PC-3 (cell line): ENCODE measurements at regions not wholly inside any gene's neighbourhood (a gene's known extent, or its start where the extent isn't known, plus 50 kb on each side); places are given as distances from the start of the nearest gene placed in this dataset.
"Not testable (repeated sequence)": the region's sequence is repeated elsewhere in the genome, so short reads cannot be mapped to it uniquely, and the experiment has no call there.

Experiments
- ATAC-seq: fragments of 200-7000 bp; cut with Tn5 transposase; 2 replicates; pipeline ENCODE4 v1.9.1; 2020; ENCODE audit warnings: mild to moderate bottlenecking, moderate library complexity
- BruUV-seq: library from RNA; stranded (reverse); fragments of 400-500 nt; replicated peaks from 2 replicates; lab custom pipeline; 2021; lab: Mats Ljungman, UMichigan
- CTCF ChIA-PET: fragments of 300-600 bp; sonication (Branson Sonifier 250); formaldehyde crosslinking; loops from one replicate; lab custom pipeline; 2022; ENCODE audit warnings: antibody characterized with exemption; lab: Charles Lee
- POLR2A ChIA-PET: fragments of 300-600 bp; sonication (Branson Sonifier 250); formaldehyde crosslinking; loops from one replicate; lab custom pipeline; 2022; ENCODE audit warnings: antibody characterized with exemption; ENCODE audit not compliant: unreplicated experiment; lab: Charles Lee
- DNase-seq: peaks from one replicate; pipeline ENCODE4 v3.0.0-alpha.2; 2015
- H2AFZ ChIP-seq: fragments of 300-600 bp; sonication (generic); 2 replicates; pipeline ENCODE4 v1.6.0; 2016; ENCODE audit warnings: antibody characterized with exemption, low read length
- H3F3A ChIP-seq: fragments of 300-600 bp; sonication (generic); one replicate; pipeline ENCODE4 v1.6.0; 2017; ENCODE audit warnings: antibody characterized with exemption, low read length, control low read depth, mild to moderate bottlenecking; ENCODE audit not compliant: unreplicated experiment
- H3K27ac ChIP-seq: fragments of 300-600 bp; sonication (generic); 2 replicates; pipeline ENCODE4 v1.5.1; 2016; ENCODE audit warnings: mild to moderate bottlenecking, low read length
- H3K27me3 ChIP-seq: fragments of 300-600 bp; sonication (generic); 2 replicates; pipeline ENCODE4 v1.6.1; 2016; ENCODE audit warnings: low read length, mixed read lengths
- H3K36me3 ChIP-seq: fragments of 300-600 bp; sonication (generic); 2 replicates; pipeline ENCODE4 v1.6.1; 2016; ENCODE audit warnings: low read depth, mixed run types, low read length, mixed read lengths
- H3K4me1 ChIP-seq: fragments of 300-600 bp; sonication (generic); 2 replicates; pipeline ENCODE4 v1.5.1; 2016; ENCODE audit warnings: low read length; ENCODE audit not compliant: insufficient read depth
- H3K4me2 ChIP-seq: fragments of 300-600 bp; sonication (generic); 2 replicates; pipeline ENCODE4 v1.6.0; 2016; ENCODE audit warnings: low read length
- H3K4me3 ChIP-seq: fragments of 300-600 bp; sonication (generic); 2 replicates; pipeline ENCODE4 v1.5.1; 2016; ENCODE audit warnings: mild to moderate bottlenecking, low read length, mixed read lengths
- H3K79me2 ChIP-seq: fragments of 300-600 bp; sonication (generic); 2 replicates; pipeline ENCODE4 v1.6.1; 2017; ENCODE audit warnings: low read length, mixed read lengths
- H3K9ac ChIP-seq: fragments of 300-600 bp; sonication (generic); 2 replicates; pipeline ENCODE4 v1.6.0; 2016; ENCODE audit warnings: mild to moderate bottlenecking, low read length
- H3K9me2 ChIP-seq: fragments of 300-600 bp; sonication (generic); replicated peaks from 2 replicates; pipeline ENCODE4 v1.6.1; 2016; ENCODE audit warnings: mixed run types, low read length, mixed read lengths
- H3K9me3 ChIP-seq: fragments of 300-600 bp; sonication (generic); 2 replicates; pipeline ENCODE4 v1.6.1; 2016; ENCODE audit warnings: low read length, mixed read lengths
- H4K20me1 ChIP-seq: fragments of 300-600 bp; sonication (generic); 2 replicates; pipeline ENCODE4 v1.6.1; 2016; ENCODE audit warnings: low read length, mixed read lengths
- intact Hi-C: fragments of 100-400 bp; cut with micrococcal nuclease; formaldehyde crosslinking; loops from 2 replicates; pipeline ENCODE4 v1.9.0; 2023

DNA sequence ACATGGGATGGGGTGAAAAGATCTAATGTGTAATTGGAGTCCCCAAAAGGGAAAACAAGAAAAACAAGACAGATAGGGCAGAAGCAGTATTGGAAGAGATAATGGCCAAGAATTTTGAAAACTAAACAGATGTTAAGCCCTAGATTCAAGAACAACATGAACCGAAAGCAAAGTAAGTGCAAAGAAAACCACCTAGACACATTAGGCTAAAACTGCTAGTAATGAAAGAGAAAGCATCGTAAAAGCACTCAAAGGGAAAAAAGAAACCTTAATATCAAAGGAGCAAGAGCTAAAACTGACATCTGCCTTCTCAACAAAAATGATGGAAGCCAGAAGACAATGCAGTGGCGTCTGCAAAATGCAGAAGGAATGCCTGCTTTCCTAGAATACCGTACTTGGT lies 92.1 kb upstream of the ADORA2B start:
- intact Hi-C loops, H3K27ac ChIP-seq, ATAC-seq, H3K79me2 ChIP-seq, H3K4me2 ChIP-seq, CTCF ChIA-PET, H2AFZ ChIP-seq, BruUV-seq, H4K20me1 ChIP-seq, H3K4me3 ChIP-seq, H3K9ac ChIP-seq, H3K27me3 ChIP-seq, DNase-seq, H3K36me3 ChIP-seq, H3K9me2 ChIP-seq, POLR2A ChIA-PET, H3F3A ChIP-seq, H3K9me3 ChIP-seq: not testable (repeated sequence)
- H3K4me1 ChIP-seq, result peaks cover 33% of the 10 kb centered on the region

DNA sequence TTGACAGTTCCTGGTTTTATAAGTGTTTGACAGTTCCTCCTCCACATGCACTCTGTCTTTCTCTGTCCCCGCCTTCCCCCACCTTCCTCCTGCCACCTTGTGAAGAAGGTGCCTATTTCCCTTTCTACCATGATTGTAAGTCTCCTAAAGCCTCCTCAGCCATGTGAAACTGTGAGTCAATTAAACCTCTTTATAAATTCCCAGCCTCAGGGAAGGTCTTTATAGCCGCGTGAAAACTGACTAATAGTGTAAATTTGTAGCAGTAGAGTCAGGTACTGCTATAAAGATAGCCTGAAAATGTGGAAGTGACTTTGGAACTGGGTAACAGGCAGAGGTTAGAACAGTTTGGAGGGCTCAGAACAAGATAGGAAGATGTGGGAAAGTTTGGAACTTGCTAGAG lies 88.7 kb upstream of the ADORA2B start:
- H3F3A ChIP-seq, H2AFZ ChIP-seq, intact Hi-C loops, H3K79me2 ChIP-seq, H3K4me1 ChIP-seq, H3K4me3 ChIP-seq, H3K27me3 ChIP-seq, DNase-seq, H3K4me2 ChIP-seq, POLR2A ChIA-PET, H3K36me3 ChIP-seq, H3K9me2 ChIP-seq, CTCF ChIA-PET, H4K20me1 ChIP-seq, BruUV-seq, H3K9me3 ChIP-seq: not testable (repeated sequence)
- Histone ChIP-seq H3K27ac (peak overlapping the region; percentile 72), H3K9ac (peak overlapping the region; percentile 37; the same call in 1 of the 2 replicates)
- ATAC-seq, result peak; percentile 66

DNA sequence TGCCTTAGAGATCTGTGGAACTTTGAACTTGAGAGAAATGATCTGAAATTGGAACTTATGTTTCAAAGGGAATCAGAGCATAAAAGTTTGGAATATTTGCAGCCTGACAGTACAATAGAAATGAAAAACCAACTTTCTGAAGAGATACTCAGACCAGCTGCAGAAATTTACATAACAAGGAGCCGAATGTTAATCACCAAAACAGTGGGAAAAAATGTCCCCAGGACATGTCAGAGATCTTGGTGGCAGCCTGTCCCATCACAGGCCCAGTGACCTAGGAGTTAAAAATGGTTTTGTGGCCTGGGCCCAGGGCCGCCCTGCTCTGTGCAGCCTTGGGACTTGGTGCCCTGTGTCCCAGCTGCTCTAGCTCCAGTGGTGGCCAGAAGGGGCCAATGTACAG lies 88.2 kb upstream of the ADORA2B start:
- H2AFZ ChIP-seq, POLR2A ChIA-PET, intact Hi-C loops, H3K79me2 ChIP-seq, ATAC-seq, H3K4me2 ChIP-seq, H3F3A ChIP-seq, H3K27me3 ChIP-seq, H4K20me1 ChIP-seq, BruUV-seq, CTCF ChIA-PET, H3K4me3 ChIP-seq, H3K9me2 ChIP-seq, H3K4me1 ChIP-seq, DNase-seq, H3K9me3 ChIP-seq, H3K36me3 ChIP-seq, H3K9ac ChIP-seq: not testable (repeated sequence)
- H3K27ac ChIP-seq, result 0 out of 2 replicates have a peak overlapping the region, but pooled peaks have one; percentile 18

DNA sequence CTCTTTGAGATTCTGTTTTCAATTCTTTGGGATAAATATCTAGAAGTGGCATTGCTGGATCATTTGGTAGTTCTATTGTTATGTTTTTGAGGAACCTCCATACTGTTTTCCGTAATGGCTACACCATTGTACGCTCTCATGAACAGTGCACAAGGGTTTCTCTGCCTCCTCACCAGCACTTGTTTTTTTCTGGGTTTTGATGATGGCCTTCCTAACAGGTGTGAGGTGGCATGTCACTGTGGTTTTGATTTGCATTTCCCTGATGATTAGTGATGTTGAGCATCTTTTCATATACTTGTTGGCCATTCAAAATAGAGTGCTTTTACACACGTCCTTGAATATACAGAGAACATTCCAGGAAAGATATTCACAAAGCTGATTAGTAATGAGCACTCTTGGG lies 86.8 kb upstream of the ADORA2B start:
- ATAC-seq, CTCF ChIA-PET, H3F3A ChIP-seq, H3K9ac ChIP-seq, intact Hi-C loops, H2AFZ ChIP-seq, H3K36me3 ChIP-seq, DNase-seq, H3K4me3 ChIP-seq, H3K4me2 ChIP-seq, H3K9me2 ChIP-seq, H3K9me3 ChIP-seq, POLR2A ChIA-PET, H3K79me2 ChIP-seq, H4K20me1 ChIP-seq, H3K4me1 ChIP-seq, BruUV-seq, H3K27me3 ChIP-seq, H3K27ac ChIP-seq: not testable (repeated sequence)

DNA sequence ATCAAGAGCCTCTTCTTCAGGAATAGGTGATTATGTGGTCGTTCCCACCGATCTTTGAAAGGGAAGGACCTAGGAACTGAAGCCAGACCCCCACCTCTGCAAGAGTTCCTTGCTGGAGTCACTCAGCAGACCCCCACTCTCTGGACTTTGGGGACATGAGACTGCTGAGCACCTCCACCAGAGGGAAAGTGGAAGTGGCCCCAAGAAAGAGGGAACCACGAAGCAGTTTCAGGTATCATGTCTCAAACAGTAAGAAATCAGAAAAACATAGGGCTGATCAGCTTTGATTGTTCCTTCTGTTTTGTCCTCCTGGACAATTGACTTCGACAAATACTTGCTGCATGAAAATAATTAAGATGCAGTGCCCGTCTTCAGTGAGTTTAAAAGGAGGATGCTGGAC lies 84.2 kb upstream of the ADORA2B start:
- POLR2A ChIA-PET, CTCF ChIA-PET, H3K36me3 ChIP-seq, intact Hi-C loops, H3K4me1 ChIP-seq, H2AFZ ChIP-seq, BruUV-seq, H3K9ac ChIP-seq, DNase-seq, H3K4me2 ChIP-seq, H3K4me3 ChIP-seq, ATAC-seq, H3F3A ChIP-seq, H3K27ac ChIP-seq, H3K9me2 ChIP-seq, H3K27me3 ChIP-seq, H3K79me2 ChIP-seq, H3K9me3 ChIP-seq, H4K20me1 ChIP-seq: not testable (repeated sequence)

DNA sequence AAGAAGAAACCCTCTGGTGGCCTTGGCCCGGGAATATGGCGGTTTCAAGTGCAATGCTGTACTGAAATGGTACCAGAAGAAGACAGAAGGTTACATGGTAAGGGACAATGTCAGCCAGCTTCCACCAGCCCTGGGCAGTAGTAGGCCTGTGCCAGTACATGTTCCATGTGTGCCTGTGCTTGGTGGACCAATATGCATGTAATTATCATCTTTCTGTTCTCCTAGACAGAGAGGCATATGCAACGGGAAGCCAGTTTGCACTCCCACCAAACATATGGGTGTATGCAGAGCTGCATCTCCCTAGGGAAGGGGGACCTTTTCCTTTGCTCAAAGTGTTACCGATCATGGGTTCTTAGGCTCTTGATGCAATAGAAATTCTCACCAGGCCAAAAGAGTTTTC lies 80.9 kb upstream of the ADORA2B start:
- intact Hi-C loops, ATAC-seq, H3K9ac ChIP-seq, H3K27me3 ChIP-seq, H3K4me2 ChIP-seq, H3K4me1 ChIP-seq, POLR2A ChIA-PET, H3K9me3 ChIP-seq, H3K4me3 ChIP-seq, H3F3A ChIP-seq, H3K36me3 ChIP-seq, DNase-seq, H4K20me1 ChIP-seq, H3K9me2 ChIP-seq, BruUV-seq, H3K79me2 ChIP-seq, CTCF ChIA-PET, H2AFZ ChIP-seq, H3K27ac ChIP-seq: not testable (repeated sequence)

DNA sequence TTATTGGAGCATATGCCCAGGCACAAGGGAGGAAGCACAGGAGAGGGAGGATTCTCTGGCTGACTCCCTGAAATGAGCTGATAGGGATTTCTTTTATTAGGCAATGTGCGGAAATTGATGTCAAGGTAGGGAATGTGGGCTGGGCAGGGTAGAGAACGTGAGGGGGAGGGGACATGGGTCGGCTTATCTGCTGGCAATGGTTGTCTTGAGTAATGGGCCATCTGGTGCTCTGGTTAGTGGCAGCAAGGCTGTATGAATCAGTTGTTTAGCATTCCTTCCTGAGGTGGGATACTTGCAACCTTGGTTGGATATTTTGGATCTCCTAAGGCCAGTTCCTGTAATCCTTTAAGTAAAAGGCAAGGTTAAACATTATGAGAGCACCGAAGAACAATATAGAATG lies 80.5 kb upstream of the ADORA2B start:
- H2AFZ ChIP-seq, ATAC-seq, POLR2A ChIA-PET, intact Hi-C loops, H3K4me1 ChIP-seq, BruUV-seq, H3K79me2 ChIP-seq, H3K9me3 ChIP-seq, H3K9ac ChIP-seq, H3K4me3 ChIP-seq, DNase-seq, H3K36me3 ChIP-seq, H3K27me3 ChIP-seq, H3F3A ChIP-seq, H3K4me2 ChIP-seq, H4K20me1 ChIP-seq, CTCF ChIA-PET, H3K9me2 ChIP-seq, H3K27ac ChIP-seq: not testable (repeated sequence)
